ENCODE measurements at regions not wholly inside any gene's neighbourhood (a gene's known extent, or its start where the extent isn't known, plus 50 kb on each side); places are given as distances from the start of the nearest gene placed in this dataset.

GRCh38 chr10:85175635-85176034, 847.2 kb downstream of the CCSER2 start:
- TF ChIP-seq CTCF (IDR thresholded peaks at IDR 0.05) (no peak), POLR2A (IDR thresholded peaks at IDR 0.05) (no peak)
